ENCODE measurements at regions not wholly inside any gene's neighbourhood (a gene's known extent, or its start where the extent isn't known, plus 50 kb on each side); places are given as distances from the start of the nearest gene placed in this dataset.
"Not testable (repeated sequence)": the region's sequence is repeated elsewhere in the genome, so short reads cannot be mapped to it uniquely, and the experiment has no call there.

- no peak for DNase-seq
Measured at GRCh38 chr5:105619725-105620124, 2051.0 kb downstream of the EFNA5 start.

GRCh38 chr5:105617436-105618215 lies 2053.1 kb downstream of the EFNA5 start:
- no peak for DNase-seq

- no peak for DNase-seq
Measured at GRCh38 chr5:105616599-105616998, 2054.0 kb upstream of the NUDT12 start.

GRCh38 chr5:105602406-105602805 lies 2039.8 kb upstream of the NUDT12 start:
- not testable (repeated sequence) for DNase-seq

GRCh38 chr5:105593011-105593760 lies 2030.6 kb upstream of the NUDT12 start:
- no peak for DNase-seq

- DNase-seq = peak; percentile 2
Measured at GRCh38 chr5:105587963-105588662, 2025.5 kb upstream of the NUDT12 start.

GRCh38 chr5:105581988-105582690 lies 2019.5 kb upstream of the NUDT12 start:
- DNase-seq = no peak

- no peak for DNase-seq
Measured at GRCh38 chr5:105573575-105573974, 2011.0 kb upstream of the NUDT12 start.

- no peak for DNase-seq
Measured at GRCh38 chr5:105565531-105565930, 2002.9 kb upstream of the NUDT12 start.

- no peak for DNase-seq
Measured at GRCh38 chr5:105563842-105564241, 2001.3 kb upstream of the NUDT12 start.

- DNase-seq = no peak
Measured at GRCh38 chr5:105554568-105555169, 1992.1 kb upstream of the NUDT12 start.

GRCh38 chr5:105544300-105544699 lies 1981.7 kb upstream of the NUDT12 start:
- no peak for DNase-seq

GRCh38 chr5:105536675-105537074 lies 1974.1 kb upstream of the NUDT12 start:
- no peak for DNase-seq

- DNase-seq = no peak
Measured at GRCh38 chr5:105530716-105531261, 1968.2 kb upstream of the NUDT12 start.

GRCh38 chr5:105529851-105530250 lies 1967.3 kb upstream of the NUDT12 start:
- DNase-seq = no peak

- DNase-seq = no peak
Measured at GRCh38 chr5:105508519-105508918, 1945.9 kb upstream of the NUDT12 start.

GRCh38 chr5:105506692-105507277 lies 1944.2 kb upstream of the NUDT12 start:
- DNase-seq = no peak

- DNase-seq = peak; percentile 1
Measured at GRCh38 chr5:105503950-105504349, 1941.4 kb upstream of the NUDT12 start.

- DNase-seq = no peak
Measured at GRCh38 chr5:105501315-105501714, 1938.7 kb upstream of the NUDT12 start.

GRCh38 chr5:105475401-105475800 lies 1912.8 kb upstream of the NUDT12 start:
- DNase-seq = no peak

- DNase-seq = no peak
Measured at GRCh38 chr5:105462377-105462776, 1899.8 kb upstream of the NUDT12 start.

GRCh38 chr5:105460721-105461120 lies 1898.1 kb upstream of the NUDT12 start:
- DNase-seq = no peak

All from activated CD4-positive, alpha-beta T cell treated with anti-CD3 and anti-CD28 coated beads, Interleukin-2, amount 50 U/mL, for 16 hours (primary cell).